Activated naive CD4-positive, alpha-beta T cell treated with anti-CD3 and anti-CD28 coated beads, Interleukin-2, amount 50 U/mL, for 24 hours (primary cell): ENCODE measurements at regions not wholly inside any gene's neighbourhood (a gene's known extent, or its start where the extent isn't known, plus 50 kb on each side); places are given as distances from the start of the nearest gene placed in this dataset.

Source experiments
- H3K27ac Mint-ChIP-seq: one replicate; pipeline ENCODE4 v1.8.0; 2021; ENCODE audit warnings: mild to moderate bottlenecking, mixed read lengths
- H3K27me3 Mint-ChIP-seq: one replicate; pipeline ENCODE4 v1.8.0; 2021; ENCODE audit warnings: mixed read lengths
- H3K36me3 Mint-ChIP-seq: one replicate; pipeline ENCODE4 v1.8.0; 2021; ENCODE audit warnings: mixed read lengths
- H3K4me1 Mint-ChIP-seq: one replicate; pipeline ENCODE4 v1.8.0; 2021; ENCODE audit warnings: mixed read lengths
- H3K4me3 Mint-ChIP-seq: one replicate; pipeline ENCODE4 v1.8.0; 2021; ENCODE audit warnings: mild to moderate bottlenecking, mixed read lengths
- H3K9me3 Mint-ChIP-seq: one replicate; pipeline ENCODE4 v1.8.0; 2021; ENCODE audit warnings: mixed read lengths

GRCh38 chr13:78030341-78030896, 111.8 kb upstream of the EDNRB start:
- H3K4me1 Mint-ChIP-seq, result no peaks in the 10 kb centered on the region
- H3K27me3 Mint-ChIP-seq, result peaks cover 1% of the 10 kb centered on the region
- H3K27ac Mint-ChIP-seq, result no peak overlapping the region
- H3K4me3 Mint-ChIP-seq, result no peak overlapping the region
- H3K9me3 Mint-ChIP-seq, result no peaks in the 10 kb centered on the region
- H3K36me3 Mint-ChIP-seq, result no peaks in the 10 kb centered on the region

GRCh38 chr13:78029901-78030300, 111.3 kb upstream of the EDNRB start:
- Mint-ChIP-seq H3K27ac (no peak overlapping the region), H3K4me1 (no peaks in the 10 kb centered on the region), H3K4me3 (no peak overlapping the region), H3K27me3 (peaks cover 1% of the 10 kb centered on the region), H3K36me3 (no peaks in the 10 kb centered on the region), H3K9me3 (peaks cover 2% of the 10 kb centered on the region)

- Mint-ChIP-seq H3K4me1 (no peaks in the 10 kb centered on the region), H3K4me3 (no peak overlapping the region), H3K27ac (no peak overlapping the region), H3K27me3 (peaks cover 1% of the 10 kb centered on the region), H3K9me3 (peaks cover 8% of the 10 kb centered on the region), H3K36me3 (peaks cover 1% of the 10 kb centered on the region)
These were observed 110.3 kb upstream of the EDNRB start for GRCh38 chr13:78028960-78029359.

- no peak overlapping the region for H3K27ac Mint-ChIP-seq
- peaks cover 8% of the 10 kb centered on the region for H3K9me3 Mint-ChIP-seq
- peaks cover 20% of the 10 kb centered on the region for H3K4me1 Mint-ChIP-seq
- H3K36me3 Mint-ChIP-seq, result peaks cover 1% of the 10 kb centered on the region
- H3K27me3 Mint-ChIP-seq, result no peaks in the 10 kb centered on the region
- H3K4me3 Mint-ChIP-seq, result no peak overlapping the region
These were observed 106.4 kb upstream of the EDNRB start for GRCh38 chr13:78024996-78025395.

GRCh38 chr13:78022164-78022877, 103.7 kb upstream of the EDNRB start:
- Mint-ChIP-seq H3K27ac (peak overlapping the region; percentile 82), H3K4me1 (peaks cover 20% of the 10 kb centered on the region), H3K36me3 (peaks cover 1% of the 10 kb centered on the region), H3K9me3 (peaks cover 8% of the 10 kb centered on the region), H3K27me3 (no peaks in the 10 kb centered on the region), H3K4me3 (peak overlapping the region; percentile 9)

GRCh38 chr13:78020861-78021260, 102.2 kb upstream of the EDNRB start:
- Mint-ChIP-seq H3K9me3 (peaks cover 8% of the 10 kb centered on the region), H3K36me3 (peaks cover 1% of the 10 kb centered on the region), H3K4me1 (peaks cover 20% of the 10 kb centered on the region), H3K4me3 (no peak overlapping the region), H3K27ac (peak overlapping the region; percentile 63), H3K27me3 (no peaks in the 10 kb centered on the region)

GRCh38 chr13:78015782-78016181, 97.2 kb upstream of the EDNRB start:
- no peaks in the 10 kb centered on the region for H3K9me3 Mint-ChIP-seq

DNA sequence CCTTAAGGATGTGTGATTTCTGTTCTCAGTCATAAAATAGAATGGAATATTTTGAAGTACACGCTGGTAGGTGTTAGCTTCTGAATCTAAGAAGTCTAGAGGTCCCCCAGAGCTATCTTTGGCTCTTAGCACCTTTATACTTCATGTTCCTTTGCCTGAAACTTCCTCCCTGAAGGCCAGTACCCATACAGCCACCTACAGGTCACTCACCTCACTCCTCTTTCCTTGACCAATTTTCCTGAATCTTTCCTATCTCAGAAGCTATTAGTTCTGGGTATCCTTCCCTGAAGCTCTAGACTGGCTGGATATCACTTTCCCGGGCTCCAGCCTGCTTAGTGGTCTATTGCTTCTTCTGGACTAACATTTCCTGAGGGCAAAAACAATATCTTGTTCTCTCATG, 93.4 kb upstream of the EDNRB start:
- Mint-ChIP-seq H3K9me3 (no peaks in the 10 kb centered on the region), H3K27ac (no peak overlapping the region), H3K4me1 (no peaks in the 10 kb centered on the region), H3K36me3 (no peaks in the 10 kb centered on the region), H3K27me3 (peaks cover 6% of the 10 kb centered on the region), H3K4me3 (no peak overlapping the region)

More at GRCh38 chr13:78015782-78016181, 97.2 kb upstream of the EDNRB start:
- no peak overlapping the region for H3K4me3 Mint-ChIP-seq
- no peak overlapping the region for H3K27ac Mint-ChIP-seq
- no peaks in the 10 kb centered on the region for H3K4me1 Mint-ChIP-seq
- peaks cover 2% of the 10 kb centered on the region for H3K27me3 Mint-ChIP-seq
- H3K36me3 Mint-ChIP-seq, result no peaks in the 10 kb centered on the region

DNA sequence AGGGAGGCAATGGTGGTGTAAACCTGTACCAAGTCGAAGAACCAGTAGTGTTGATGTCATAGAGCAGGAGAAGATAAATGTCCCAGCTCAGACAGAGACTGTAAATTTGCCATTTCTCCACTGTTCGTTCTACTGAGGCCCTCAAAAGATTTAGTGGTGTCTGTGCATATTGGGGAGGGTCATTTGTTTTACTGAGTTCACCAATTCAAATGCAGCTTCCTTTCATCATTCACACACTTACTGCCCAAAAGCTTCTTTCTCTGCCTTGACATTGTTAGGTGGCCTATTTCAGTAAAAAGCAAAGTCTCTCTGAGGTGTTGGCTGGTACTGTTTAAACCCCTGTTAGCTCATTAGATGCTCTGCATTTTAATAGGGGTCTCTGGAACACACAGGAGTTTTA, 86.2 kb upstream of the EDNRB start:
- no peaks in the 10 kb centered on the region for H3K9me3 Mint-ChIP-seq
- no peak overlapping the region for H3K4me3 Mint-ChIP-seq
- no peak overlapping the region for H3K27ac Mint-ChIP-seq
- H3K36me3 Mint-ChIP-seq, result no peaks in the 10 kb centered on the region
- H3K4me1 Mint-ChIP-seq, result no peaks in the 10 kb centered on the region
- H3K27me3 Mint-ChIP-seq, result peaks cover 11% of the 10 kb centered on the region

DNA sequence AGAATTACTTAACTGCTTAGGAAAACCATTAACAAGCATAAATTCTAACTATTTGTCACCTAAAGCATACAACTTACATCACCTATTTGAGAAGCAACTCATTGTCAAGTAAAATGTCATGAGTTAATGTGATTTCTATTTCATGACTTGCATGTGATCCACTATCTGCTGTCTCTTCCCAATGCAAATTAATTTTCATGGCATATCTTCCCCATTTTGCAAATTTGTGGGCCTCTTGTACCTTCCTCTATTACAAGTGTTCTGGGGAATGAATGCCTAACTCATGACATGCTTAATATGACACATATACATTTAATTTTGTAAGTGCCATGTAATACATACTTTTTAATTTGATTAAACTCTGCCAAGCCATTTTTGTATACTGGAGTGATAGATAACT, 81.1 kb upstream of the EDNRB start:
- H3K4me1 Mint-ChIP-seq, result no peaks in the 10 kb centered on the region
- peaks cover 9% of the 10 kb centered on the region for H3K27me3 Mint-ChIP-seq
- no peaks in the 10 kb centered on the region for H3K36me3 Mint-ChIP-seq
- no peak overlapping the region for H3K27ac Mint-ChIP-seq
- peaks cover 8% of the 10 kb centered on the region for H3K9me3 Mint-ChIP-seq
- no peak overlapping the region for H3K4me3 Mint-ChIP-seq

DNA sequence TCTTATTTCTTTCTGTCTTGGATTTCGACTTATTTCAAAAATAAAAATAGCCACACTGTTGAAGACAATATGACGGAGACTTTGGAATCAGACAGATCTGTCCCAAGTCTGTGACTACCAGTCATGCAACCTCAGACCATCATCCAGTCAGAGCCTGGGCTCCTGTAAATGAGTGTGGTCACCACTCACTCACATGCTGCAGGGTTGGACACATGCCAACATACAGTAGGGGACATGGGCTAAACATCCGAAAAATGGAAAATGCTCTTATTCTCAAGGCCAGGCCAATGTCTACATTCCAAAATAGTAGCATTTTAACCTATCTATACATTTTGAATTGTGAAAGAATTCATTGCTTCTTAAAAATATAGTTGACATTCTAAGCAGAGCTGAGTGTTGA, 75.5 kb upstream of the EDNRB start:
- Mint-ChIP-seq H3K27ac (no peak overlapping the region), H3K9me3 (peaks cover 8% of the 10 kb centered on the region), H3K4me1 (no peaks in the 10 kb centered on the region), H3K4me3 (no peak overlapping the region), H3K36me3 (no peaks in the 10 kb centered on the region), H3K27me3 (peaks cover 4% of the 10 kb centered on the region)

GRCh38 chr13:77991003-77991402, 72.4 kb upstream of the EDNRB start:
- H3K36me3 Mint-ChIP-seq, result no peaks in the 10 kb centered on the region
- no peak overlapping the region for H3K4me3 Mint-ChIP-seq
- peaks cover 4% of the 10 kb centered on the region for H3K27me3 Mint-ChIP-seq
- no peak overlapping the region for H3K27ac Mint-ChIP-seq
- no peaks in the 10 kb centered on the region for H3K9me3 Mint-ChIP-seq
- no peaks in the 10 kb centered on the region for H3K4me1 Mint-ChIP-seq

DNA sequence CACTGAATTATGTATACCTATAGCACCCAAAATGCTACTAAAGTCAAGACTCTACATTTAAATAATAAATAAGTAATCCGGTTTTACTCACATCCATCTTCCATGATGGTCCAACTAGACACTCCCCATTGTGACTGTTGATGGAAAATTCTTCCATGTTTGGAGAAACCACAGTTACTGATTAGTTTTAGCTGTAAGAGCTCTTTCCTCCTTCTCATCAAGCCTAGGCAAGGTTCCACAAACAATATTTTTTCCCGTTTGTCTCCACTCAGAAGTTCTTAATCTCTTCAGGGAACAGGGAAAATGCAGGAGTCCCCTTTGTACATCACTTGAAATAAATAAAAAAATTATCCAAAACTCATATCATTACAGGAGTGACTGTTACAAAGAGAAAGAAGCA, 70.7 kb upstream of the EDNRB start:
- Mint-ChIP-seq H3K36me3 (no peaks in the 10 kb centered on the region), H3K4me3 (no peak overlapping the region), H3K9me3 (no peaks in the 10 kb centered on the region), H3K27me3 (peaks cover 4% of the 10 kb centered on the region), H3K27ac (no peak overlapping the region), H3K4me1 (no peaks in the 10 kb centered on the region)

GRCh38 chr13:77988355-77988754, 69.7 kb upstream of the EDNRB start:
- Mint-ChIP-seq H3K36me3 (no peaks in the 10 kb centered on the region), H3K9me3 (no peaks in the 10 kb centered on the region), H3K27me3 (peaks cover 4% of the 10 kb centered on the region), H3K27ac (no peak overlapping the region), H3K4me1 (no peaks in the 10 kb centered on the region), H3K4me3 (no peak overlapping the region)

GRCh38 chr13:77986713-77987112, 68.1 kb upstream of the EDNRB start:
- H3K36me3 Mint-ChIP-seq, result no peaks in the 10 kb centered on the region
- H3K27me3 Mint-ChIP-seq, result peaks cover 4% of the 10 kb centered on the region

GRCh38 chr13:77985866-77986636, 67.4 kb upstream of the EDNRB start:
- no peaks in the 10 kb centered on the region for H3K9me3 Mint-ChIP-seq
- H3K4me1 Mint-ChIP-seq, result no peaks in the 10 kb centered on the region
- no peaks in the 10 kb centered on the region for H3K36me3 Mint-ChIP-seq
- H3K4me3 Mint-ChIP-seq, result no peak overlapping the region
- H3K27me3 Mint-ChIP-seq, result peaks cover 4% of the 10 kb centered on the region
- no peak overlapping the region for H3K27ac Mint-ChIP-seq

More at GRCh38 chr13:77986713-77987112, 68.1 kb upstream of the EDNRB start:
- H3K9me3 Mint-ChIP-seq, result no peaks in the 10 kb centered on the region
- no peak overlapping the region for H3K27ac Mint-ChIP-seq
- H3K4me1 Mint-ChIP-seq, result no peaks in the 10 kb centered on the region
- no peak overlapping the region for H3K4me3 Mint-ChIP-seq
